HepG2 (cell line): ENCODE measurements at regions not wholly inside any gene's neighbourhood (a gene's known extent, or its start where the extent isn't known, plus 50 kb on each side); places are given as distances from the start of the nearest gene placed in this dataset.

ENCODE experiments used
- CCDC6 ChIP-seq: sonication (generic); formaldehyde crosslinking; IDR thresholded peaks from 2 replicates; pipeline ENCODE4 v1.8.1; 2022; ENCODE audit warnings: mild to moderate bottlenecking, missing genetic modification reagents, moderate library complexity
- HNRNPLL ChIP-seq: fragments of 200-400 bp; formaldehyde crosslinking; IDR thresholded peaks from 2 replicates; pipeline ENCODE4 v1.6.1; 2017; ENCODE audit warnings: mild to moderate bottlenecking, low read depth, low read length; ENCODE audit not compliant: poor library complexity, severe bottlenecking
- POGZ ChIP-seq: sonication (generic); formaldehyde crosslinking; IDR thresholded peaks from 2 replicates; pipeline ENCODE4 v1.4.0; 2020; ENCODE audit warnings: mild to moderate bottlenecking, missing genetic modification reagents
- RFXANK ChIP-seq: IDR thresholded peaks from 2 replicates; pipeline ENCODE4 v1.6.1; 2016
- SIX4 ChIP-seq: sonication (generic); formaldehyde crosslinking; IDR thresholded peaks from 2 replicates; pipeline ENCODE4 v1.4.0; 2020; ENCODE audit warnings: missing genetic modification reagents
- SSRP1 ChIP-seq: IDR thresholded peaks from 2 replicates; pipeline ENCODE4 v1.6.1; 2016; ENCODE audit warnings: control low read depth
- TBX3 ChIP-seq: fragments of 450-650 bp; IDR thresholded peaks from 2 replicates; pipeline ENCODE4 v1.6.1; 2017; ENCODE audit warnings: antibody characterized with exemption, mild to moderate bottlenecking, inconsistent platforms, borderline replicate concordance
- ZBTB20 ChIP-seq: sonication (generic); formaldehyde crosslinking; IDR thresholded peaks from 2 replicates; pipeline ENCODE4 v1.8.1; 2023; ENCODE audit warnings: missing genetic modification reagents, low read depth, mild to moderate bottlenecking, borderline replicate concordance
- ZNF225 ChIP-seq: sonication (generic); formaldehyde crosslinking; IDR thresholded peaks from 2 replicates; pipeline ENCODE4 v1.4.0; 2020; ENCODE audit warnings: mild to moderate bottlenecking, missing genetic modification reagents
- ZNF337 ChIP-seq: sonication (generic); formaldehyde crosslinking; IDR thresholded peaks from 2 replicates; pipeline ENCODE4 v1.5.1; 2020; ENCODE audit warnings: missing genetic modification reagents, low read depth, mild to moderate bottlenecking, borderline replicate concordance
- ZNF713 ChIP-seq: sonication (generic); formaldehyde crosslinking; IDR thresholded peaks from 2 replicates; pipeline ENCODE4 v1.4.0; 2020; ENCODE audit warnings: mild to moderate bottlenecking, missing genetic modification reagents
- ZNF773 ChIP-seq: sonication (generic); formaldehyde crosslinking; IDR thresholded peaks from 2 replicates; pipeline ENCODE4 v1.4.0; 2020; ENCODE audit warnings: missing genetic modification reagents, borderline replicate concordance
- TF ChIP-seq, protein P1 (sequence below): sonication (generic); formaldehyde crosslinking; IDR thresholded peaks from 2 replicates; pipeline ENCODE4 v1.5.0; 2020; ENCODE audit warnings: missing genetic modification reagents
- TF ChIP-seq, protein P2 (sequence below): IDR thresholded peaks from 2 replicates; pipeline ENCODE4 v1.6.1; 2016; ENCODE audit warnings: low read depth, missing genetic modification reagents, missing compliant biosample characterization
- TF ChIP-seq, protein P3 (sequence below): sonication (generic); formaldehyde crosslinking; IDR thresholded peaks from 2 replicates; pipeline ENCODE4 v1.4.0; 2020; ENCODE audit warnings: missing genetic modification reagents, mild to moderate bottlenecking, borderline replicate concordance
- TF ChIP-seq, protein P4 (sequence below): sonication (generic); formaldehyde crosslinking; IDR thresholded peaks from 2 replicates; pipeline ENCODE4 v1.8.0; 2022; ENCODE audit warnings: missing genetic modification reagents, low read depth, mild to moderate bottlenecking, borderline replicate concordance

DNA sequence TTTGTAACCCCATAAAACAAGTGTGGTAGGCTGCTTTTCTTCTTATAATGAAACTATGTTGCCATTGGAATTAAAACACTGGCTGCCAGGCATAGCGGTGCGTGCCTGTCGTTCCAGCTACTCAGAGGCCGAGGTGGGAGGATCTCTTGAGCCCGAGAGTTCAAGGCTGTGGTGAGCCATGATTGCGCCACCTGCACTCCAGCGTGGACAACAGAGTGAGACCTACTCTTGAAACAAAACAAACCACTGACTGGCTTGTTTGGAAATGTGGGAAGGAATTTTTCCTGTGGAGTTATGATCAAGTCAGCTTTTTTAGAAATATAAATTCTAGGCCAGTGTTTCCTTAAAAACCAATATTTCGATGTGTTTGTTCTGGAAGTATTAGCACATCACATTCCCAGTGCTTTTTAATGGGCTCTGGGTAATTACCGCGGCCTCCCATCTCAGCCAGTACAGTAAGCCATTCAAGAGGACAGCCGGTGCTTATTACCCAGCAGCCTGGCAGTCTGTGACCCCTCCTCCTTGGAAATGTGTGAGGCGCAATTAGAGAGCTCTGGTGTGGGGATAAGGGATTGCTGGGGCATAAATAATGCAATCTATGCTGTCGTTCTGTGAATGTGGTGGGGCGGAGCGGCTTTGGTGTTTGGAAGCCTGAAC, 58.3 kb upstream of the TRAK1 start (continued):
- TF ChIP-seq RFXANK: 0 out of 2 replicates have a peak, but pooled peaks have one; percentile 44
- TF ChIP-seq ZNF225: no peak
- no peak for TF ChIP-seq ZNF773 (CRISPR knock-in tag)
- TF ChIP-seq TBX3: no peak
- peak; percentile 65 for TF ChIP-seq CCDC6 (CRISPR knock-in tag)
- TF ChIP-seq, protein P1, sequence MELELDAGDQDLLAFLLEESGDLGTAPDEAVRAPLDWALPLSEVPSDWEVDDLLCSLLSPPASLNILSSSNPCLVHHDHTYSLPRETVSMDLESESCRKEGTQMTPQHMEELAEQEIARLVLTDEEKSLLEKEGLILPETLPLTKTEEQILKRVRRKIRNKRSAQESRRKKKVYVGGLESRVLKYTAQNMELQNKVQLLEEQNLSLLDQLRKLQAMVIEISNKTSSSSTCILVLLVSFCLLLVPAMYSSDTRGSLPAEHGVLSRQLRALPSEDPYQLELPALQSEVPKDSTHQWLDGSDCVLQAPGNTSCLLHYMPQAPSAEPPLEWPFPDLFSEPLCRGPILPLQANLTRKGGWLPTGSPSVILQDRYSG: no peak
- TF ChIP-seq POGZ (CRISPR knock-in tag): peak; percentile 96
- no peak for TF ChIP-seq HNRNPLL
- TF ChIP-seq SSRP1 (CRISPR knock-in tag): peak; percentile 66; the same call in 1 of the 2 replicates
- TF ChIP-seq ZNF713 (CRISPR knock-in tag): no peak
- TF ChIP-seq, protein P2, sequence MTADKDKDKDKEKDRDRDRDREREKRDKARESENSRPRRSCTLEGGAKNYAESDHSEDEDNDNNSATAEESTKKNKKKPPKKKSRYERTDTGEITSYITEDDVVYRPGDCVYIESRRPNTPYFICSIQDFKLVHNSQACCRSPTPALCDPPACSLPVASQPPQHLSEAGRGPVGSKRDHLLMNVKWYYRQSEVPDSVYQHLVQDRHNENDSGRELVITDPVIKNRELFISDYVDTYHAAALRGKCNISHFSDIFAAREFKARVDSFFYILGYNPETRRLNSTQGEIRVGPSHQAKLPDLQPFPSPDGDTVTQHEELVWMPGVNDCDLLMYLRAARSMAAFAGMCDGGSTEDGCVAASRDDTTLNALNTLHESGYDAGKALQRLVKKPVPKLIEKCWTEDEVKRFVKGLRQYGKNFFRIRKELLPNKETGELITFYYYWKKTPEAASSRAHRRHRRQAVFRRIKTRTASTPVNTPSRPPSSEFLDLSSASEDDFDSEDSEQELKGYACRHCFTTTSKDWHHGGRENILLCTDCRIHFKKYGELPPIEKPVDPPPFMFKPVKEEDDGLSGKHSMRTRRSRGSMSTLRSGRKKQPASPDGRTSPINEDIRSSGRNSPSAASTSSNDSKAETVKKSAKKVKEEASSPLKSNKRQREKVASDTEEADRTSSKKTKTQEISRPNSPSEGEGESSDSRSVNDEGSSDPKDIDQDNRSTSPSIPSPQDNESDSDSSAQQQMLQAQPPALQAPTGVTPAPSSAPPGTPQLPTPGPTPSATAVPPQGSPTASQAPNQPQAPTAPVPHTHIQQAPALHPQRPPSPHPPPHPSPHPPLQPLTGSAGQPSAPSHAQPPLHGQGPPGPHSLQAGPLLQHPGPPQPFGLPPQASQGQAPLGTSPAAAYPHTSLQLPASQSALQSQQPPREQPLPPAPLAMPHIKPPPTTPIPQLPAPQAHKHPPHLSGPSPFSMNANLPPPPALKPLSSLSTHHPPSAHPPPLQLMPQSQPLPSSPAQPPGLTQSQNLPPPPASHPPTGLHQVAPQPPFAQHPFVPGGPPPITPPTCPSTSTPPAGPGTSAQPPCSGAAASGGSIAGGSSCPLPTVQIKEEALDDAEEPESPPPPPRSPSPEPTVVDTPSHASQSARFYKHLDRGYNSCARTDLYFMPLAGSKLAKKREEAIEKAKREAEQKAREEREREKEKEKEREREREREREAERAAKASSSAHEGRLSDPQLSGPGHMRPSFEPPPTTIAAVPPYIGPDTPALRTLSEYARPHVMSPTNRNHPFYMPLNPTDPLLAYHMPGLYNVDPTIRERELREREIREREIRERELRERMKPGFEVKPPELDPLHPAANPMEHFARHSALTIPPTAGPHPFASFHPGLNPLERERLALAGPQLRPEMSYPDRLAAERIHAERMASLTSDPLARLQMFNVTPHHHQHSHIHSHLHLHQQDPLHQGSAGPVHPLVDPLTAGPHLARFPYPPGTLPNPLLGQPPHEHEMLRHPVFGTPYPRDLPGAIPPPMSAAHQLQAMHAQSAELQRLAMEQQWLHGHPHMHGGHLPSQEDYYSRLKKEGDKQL (CRISPR knock-in tag): no peak
- TF ChIP-seq, protein P3, sequence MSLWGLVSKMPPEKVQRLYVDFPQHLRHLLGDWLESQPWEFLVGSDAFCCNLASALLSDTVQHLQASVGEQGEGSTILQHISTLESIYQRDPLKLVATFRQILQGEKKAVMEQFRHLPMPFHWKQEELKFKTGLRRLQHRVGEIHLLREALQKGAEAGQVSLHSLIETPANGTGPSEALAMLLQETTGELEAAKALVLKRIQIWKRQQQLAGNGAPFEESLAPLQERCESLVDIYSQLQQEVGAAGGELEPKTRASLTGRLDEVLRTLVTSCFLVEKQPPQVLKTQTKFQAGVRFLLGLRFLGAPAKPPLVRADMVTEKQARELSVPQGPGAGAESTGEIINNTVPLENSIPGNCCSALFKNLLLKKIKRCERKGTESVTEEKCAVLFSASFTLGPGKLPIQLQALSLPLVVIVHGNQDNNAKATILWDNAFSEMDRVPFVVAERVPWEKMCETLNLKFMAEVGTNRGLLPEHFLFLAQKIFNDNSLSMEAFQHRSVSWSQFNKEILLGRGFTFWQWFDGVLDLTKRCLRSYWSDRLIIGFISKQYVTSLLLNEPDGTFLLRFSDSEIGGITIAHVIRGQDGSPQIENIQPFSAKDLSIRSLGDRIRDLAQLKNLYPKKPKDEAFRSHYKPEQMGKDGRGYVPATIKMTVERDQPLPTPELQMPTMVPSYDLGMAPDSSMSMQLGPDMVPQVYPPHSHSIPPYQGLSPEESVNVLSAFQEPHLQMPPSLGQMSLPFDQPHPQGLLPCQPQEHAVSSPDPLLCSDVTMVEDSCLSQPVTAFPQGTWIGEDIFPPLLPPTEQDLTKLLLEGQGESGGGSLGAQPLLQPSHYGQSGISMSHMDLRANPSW (CRISPR knock-in tag): peak; percentile 84; the same call in 1 of the 2 replicates
- TF ChIP-seq, protein P4, sequence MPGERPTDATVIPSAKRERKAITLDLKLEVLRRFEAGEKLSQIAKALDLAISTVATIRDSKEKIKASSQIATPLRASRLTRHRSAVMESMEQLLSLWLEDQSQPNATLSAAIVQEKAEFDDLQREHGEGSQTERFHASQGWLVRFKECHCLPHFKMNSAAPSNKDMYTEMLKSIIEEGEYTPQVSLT (CRISPR knock-in tag): no peak
- peak; percentile 65; the same call in 1 of the 2 replicates for TF ChIP-seq SIX4 (CRISPR knock-in tag)
- TF ChIP-seq ZBTB20 (CRISPR knock-in tag): no peak
- TF ChIP-seq ZNF337 (CRISPR knock-in tag): 0 out of 2 replicates have a peak, but pooled peaks have one; percentile 8
